Type B pancreatic cell (in vitro differentiated cells): ENCODE measurements at regions not wholly inside any gene's neighbourhood (a gene's known extent, or its start where the extent isn't known, plus 50 kb on each side); places are given as distances from the start of the nearest gene placed in this dataset.

Experiments
- DNase-seq: peaks from one replicate; pipeline ENCODE4 v3.0.0; 2021; ENCODE audit warnings: mixed read lengths; ENCODE audit not compliant: unreplicated experiment; ENCODE audit errors: extremely low spot score
- H3K27ac Mint-ChIP-seq: 2 replicates; pipeline ENCODE4 v1.8.0; 2021; ENCODE audit warnings: mild to moderate bottlenecking, mixed read lengths
- H3K27me3 Mint-ChIP-seq: 2 replicates; pipeline ENCODE4 v1.8.0; 2021; ENCODE audit warnings: mixed read lengths
- H3K36me3 Mint-ChIP-seq: 2 replicates; pipeline ENCODE4 v1.8.0; 2021; ENCODE audit warnings: mixed read lengths
- H3K4me1 Mint-ChIP-seq: one replicate; pipeline ENCODE4 v1.8.0; 2021; ENCODE audit warnings: mixed read lengths; ENCODE audit not compliant: unreplicated experiment
- H3K4me3 Mint-ChIP-seq: 2 replicates; pipeline ENCODE4 v1.8.0; 2021; ENCODE audit warnings: mild to moderate bottlenecking, mixed read lengths
- H3K9me3 Mint-ChIP-seq: 2 replicates; pipeline ENCODE4 v1.8.0; 2021; ENCODE audit warnings: mixed read lengths
- CTCF ChIP-seq: fragments of 200-600 bp; sonication (generic); conservative IDR thresholded peaks from 2 replicates; pipeline ENCODE4 v1.5.0; 2021; ENCODE audit warnings: antibody characterized with exemption, mild to moderate bottlenecking

DNA sequence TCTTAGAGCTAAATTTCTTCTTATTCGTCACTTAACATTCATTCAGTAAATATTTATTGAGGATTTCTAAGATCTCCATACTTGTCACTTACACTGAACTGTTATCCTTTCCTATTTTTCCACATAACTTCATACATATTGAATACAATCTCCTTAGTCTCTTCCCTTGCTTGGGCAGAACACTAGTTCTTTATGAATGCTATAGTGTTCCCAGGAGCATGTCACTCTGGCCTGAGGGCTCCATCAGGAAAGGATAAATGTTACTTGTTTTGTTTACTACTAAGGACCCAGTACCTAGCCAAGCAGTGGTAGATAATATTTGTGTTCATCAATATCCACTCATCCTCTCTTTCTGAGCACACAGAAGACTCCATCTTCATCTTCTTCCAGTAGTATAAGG, 544.7 kb downstream of the ZEB2 start:
- H3K36me3 Mint-ChIP-seq: no peaks in the 10 kb centered on the region
- TF ChIP-seq CTCF: no peak
- H3K9me3 Mint-ChIP-seq: no peaks in the 10 kb centered on the region
- no peak for DNase-seq
- no peaks in the 10 kb centered on the region for H3K27me3 Mint-ChIP-seq
- H3K4me3 Mint-ChIP-seq: no peak overlapping the region
- no peak overlapping the region for H3K27ac Mint-ChIP-seq
- no peaks in the 10 kb centered on the region for H3K4me1 Mint-ChIP-seq

- Mint-ChIP-seq H3K27ac (no peak overlapping the region), H3K36me3 (no peaks in the 10 kb centered on the region), H3K27me3 (no peaks in the 10 kb centered on the region), H3K9me3 (no peaks in the 10 kb centered on the region), H3K4me3 (no peak overlapping the region), H3K4me1 (no peaks in the 10 kb centered on the region)
- no peak for DNase-seq
- TF ChIP-seq CTCF: no peak
Measured at GRCh38 chr2:143974262-143974661, 545.7 kb downstream of the ZEB2 start.

- H3K27me3 Mint-ChIP-seq: no peaks in the 10 kb centered on the region
- H3K36me3 Mint-ChIP-seq: peaks cover 5% of the 10 kb centered on the region
- no peak for TF ChIP-seq CTCF
- peak overlapping the region; percentile 29 for H3K27ac Mint-ChIP-seq
- no peaks in the 10 kb centered on the region for H3K9me3 Mint-ChIP-seq
- no peak overlapping the region for H3K4me3 Mint-ChIP-seq
- no peak for DNase-seq
- no peaks in the 10 kb centered on the region for H3K4me1 Mint-ChIP-seq
Measured at GRCh38 chr2:143968860-143969259, 551.1 kb downstream of the ZEB2 start.

DNA sequence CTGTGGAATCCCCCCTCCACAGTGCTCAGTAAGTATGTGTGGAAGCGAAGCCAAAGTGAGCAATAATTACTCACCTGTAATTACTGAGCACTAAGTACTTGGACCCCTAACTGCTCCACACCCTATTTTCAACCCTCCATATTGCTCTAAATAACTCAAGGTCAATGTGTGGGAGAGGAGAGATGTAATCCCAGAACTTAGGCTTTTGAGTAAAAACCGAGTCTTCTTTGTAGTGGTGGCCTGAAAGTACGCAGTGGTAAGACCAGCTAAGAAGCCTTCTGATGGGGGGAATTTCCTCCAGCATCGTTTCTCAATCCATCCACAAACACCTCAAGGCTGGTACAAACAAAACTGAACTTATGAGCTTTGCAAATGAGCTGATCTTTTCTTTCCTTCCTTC, 551.6 kb downstream of the ZEB2 start:
- H3K9me3 Mint-ChIP-seq: no peaks in the 10 kb centered on the region
- no peaks in the 10 kb centered on the region for H3K4me1 Mint-ChIP-seq
- TF ChIP-seq CTCF: no peak
- no peaks in the 10 kb centered on the region for H3K27me3 Mint-ChIP-seq
- peak overlapping the region; percentile 29 for H3K27ac Mint-ChIP-seq
- peaks cover 5% of the 10 kb centered on the region for H3K36me3 Mint-ChIP-seq
- H3K4me3 Mint-ChIP-seq: no peak overlapping the region
- DNase-seq: no peak

DNA sequence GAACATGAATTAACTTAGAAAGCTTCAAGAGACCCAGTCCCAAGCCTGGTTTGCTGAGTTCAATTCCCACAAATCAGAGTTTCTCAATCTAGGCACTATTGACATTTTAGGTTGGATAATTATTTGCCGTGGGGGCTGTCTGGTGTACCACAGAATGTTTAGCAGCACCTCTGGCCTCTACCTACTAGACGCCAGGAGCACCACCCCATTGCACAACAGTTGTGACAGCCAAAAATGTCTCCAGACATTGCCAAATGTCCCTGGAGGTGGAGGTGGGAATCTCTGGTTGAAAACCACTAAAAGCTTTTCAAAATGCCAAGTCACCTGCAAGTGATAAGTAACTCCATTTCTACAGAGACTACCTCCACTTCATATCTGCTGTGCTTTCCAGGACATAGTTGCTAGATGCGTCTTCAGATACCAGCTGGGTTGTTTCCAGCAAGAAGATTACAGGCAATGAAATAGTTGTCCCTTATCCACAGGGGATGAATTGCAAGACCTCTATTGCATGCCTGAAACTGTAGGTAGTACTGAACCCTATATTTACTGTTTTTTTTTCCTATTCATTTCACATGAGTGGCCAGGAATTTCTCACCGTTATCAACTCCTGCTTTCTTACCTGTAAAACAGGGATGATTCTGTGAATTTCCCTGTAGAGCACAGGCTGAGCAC, 554.3 kb downstream of the ZEB2 start:
- no peaks in the 10 kb centered on the region for H3K9me3 Mint-ChIP-seq

More for the DNA sequence above, 554.3 kb downstream of the ZEB2 start:
- H3K27me3 Mint-ChIP-seq: no peaks in the 10 kb centered on the region
- no peak for DNase-seq
- no peak for TF ChIP-seq CTCF
- peaks cover 5% of the 10 kb centered on the region for H3K36me3 Mint-ChIP-seq
- H3K4me3 Mint-ChIP-seq: no peak overlapping the region
- H3K27ac Mint-ChIP-seq: no peak overlapping the region
- H3K4me1 Mint-ChIP-seq: no peaks in the 10 kb centered on the region
